ENCODE measurements at regions not wholly inside any gene's neighbourhood (a gene's known extent, or its start where the extent isn't known, plus 50 kb on each side); places are given as distances from the start of the nearest gene placed in this dataset.

DNA sequence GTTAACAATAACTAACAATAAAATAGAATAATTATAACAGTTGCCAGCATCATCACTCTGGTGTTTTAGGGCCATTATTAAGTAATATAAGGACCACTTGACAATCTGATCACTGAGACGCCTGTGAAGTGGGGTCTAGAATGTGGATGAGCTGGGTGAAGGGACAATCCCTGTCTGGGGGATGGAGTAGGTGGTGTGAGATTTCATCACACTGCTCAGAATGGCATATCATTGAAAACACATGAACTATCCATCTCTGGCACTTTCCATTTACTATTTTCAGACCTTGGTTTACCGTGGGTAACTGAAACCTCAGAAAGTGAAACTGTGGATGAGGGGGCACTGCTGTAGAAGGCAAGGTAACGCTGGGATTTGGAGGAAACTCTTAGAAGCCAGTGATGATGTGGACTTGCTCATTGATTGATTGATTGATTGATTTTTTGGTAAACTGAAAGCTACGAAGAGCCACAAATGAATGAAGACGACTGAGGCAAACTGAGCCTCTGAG lies 204.4 kb upstream of the TWIST2 start:
- TF ChIP-seq, protein P1, sequence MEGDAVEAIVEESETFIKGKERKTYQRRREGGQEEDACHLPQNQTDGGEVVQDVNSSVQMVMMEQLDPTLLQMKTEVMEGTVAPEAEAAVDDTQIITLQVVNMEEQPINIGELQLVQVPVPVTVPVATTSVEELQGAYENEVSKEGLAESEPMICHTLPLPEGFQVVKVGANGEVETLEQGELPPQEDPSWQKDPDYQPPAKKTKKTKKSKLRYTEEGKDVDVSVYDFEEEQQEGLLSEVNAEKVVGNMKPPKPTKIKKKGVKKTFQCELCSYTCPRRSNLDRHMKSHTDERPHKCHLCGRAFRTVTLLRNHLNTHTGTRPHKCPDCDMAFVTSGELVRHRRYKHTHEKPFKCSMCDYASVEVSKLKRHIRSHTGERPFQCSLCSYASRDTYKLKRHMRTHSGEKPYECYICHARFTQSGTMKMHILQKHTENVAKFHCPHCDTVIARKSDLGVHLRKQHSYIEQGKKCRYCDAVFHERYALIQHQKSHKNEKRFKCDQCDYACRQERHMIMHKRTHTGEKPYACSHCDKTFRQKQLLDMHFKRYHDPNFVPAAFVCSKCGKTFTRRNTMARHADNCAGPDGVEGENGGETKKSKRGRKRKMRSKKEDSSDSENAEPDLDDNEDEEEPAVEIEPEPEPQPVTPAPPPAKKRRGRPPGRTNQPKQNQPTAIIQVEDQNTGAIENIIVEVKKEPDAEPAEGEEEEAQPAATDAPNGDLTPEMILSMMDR (IDR thresholded peaks at IDR 0.05) = no peak
- TF ChIP-seq EP300 (IDR thresholded peaks at IDR 0.05) = no peak

All from tibial nerve (tissue), 4 donors.